Hematopoietic multipotent progenitor cell treated with erythropoietin and hydrocortisone succinate and interleukin-3 and kit ligand, for 15 days (in vitro differentiated cells): ENCODE measurements at regions not wholly inside any gene's neighbourhood (a gene's known extent, or its start where the extent isn't known, plus 50 kb on each side); places are given as distances from the start of the nearest gene placed in this dataset.

ENCODE experiments used
- DNase-seq: peaks from one replicate; pipeline ENCODE4 v3.0.0-alpha.2; 2015; ENCODE audit warnings: low spot score

DNA sequence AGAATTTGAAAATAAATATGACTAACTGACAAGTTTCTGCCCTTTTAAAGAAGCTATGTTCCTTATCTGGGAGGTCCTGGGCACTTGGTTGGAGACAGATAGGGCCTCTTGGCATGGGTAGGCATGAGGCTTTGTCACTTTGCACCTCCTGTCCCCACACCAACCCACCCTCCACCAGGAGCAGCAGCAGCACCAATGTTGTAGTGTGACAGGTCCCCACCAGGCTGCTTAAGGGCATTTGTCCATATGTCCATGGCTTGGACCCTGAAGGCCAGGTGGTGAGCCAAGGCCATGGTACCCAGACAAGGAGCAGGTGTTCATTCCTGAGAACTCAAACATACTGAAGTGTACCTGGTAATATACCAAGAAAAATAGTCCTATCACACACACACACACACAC, 629.1 kb downstream of the ACTR3B start:
- no peak for DNase-seq

GRCh38 chr7:153389261-153389660, 629.7 kb downstream of the ACTR3B start:
- DNase-seq = no peak

- no peak for DNase-seq
These were observed 631.4 kb downstream of the ACTR3B start for GRCh38 chr7:153390955-153391354.

GRCh38 chr7:153392726-153393125, 633.2 kb downstream of the ACTR3B start:
- no peak for DNase-seq

DNA sequence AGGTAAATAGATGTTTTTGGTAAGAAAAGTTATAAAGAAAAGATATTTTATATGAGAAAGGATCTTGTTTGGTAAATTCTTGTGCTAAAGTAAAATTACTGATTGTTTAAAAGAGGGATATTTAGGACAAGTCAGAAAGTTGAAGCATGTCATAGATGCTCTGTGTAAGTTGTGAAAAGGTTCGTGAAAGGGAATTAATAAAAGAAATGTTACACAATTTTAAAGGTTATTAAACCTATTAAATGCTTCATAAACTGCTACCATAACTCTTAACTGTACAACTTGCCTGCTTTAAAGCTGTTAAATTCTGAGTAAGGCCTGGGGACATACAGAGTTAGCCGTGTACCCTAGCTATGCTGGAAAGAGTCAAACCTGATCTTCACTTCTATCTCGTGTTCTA, 634.1 kb downstream of the ACTR3B start:
- no peak for DNase-seq

- DNase-seq = no peak
These were observed 636.9 kb downstream of the ACTR3B start for GRCh38 chr7:153396475-153396874.

GRCh38 chr7:153397459-153397858, 637.9 kb downstream of the ACTR3B start:
- DNase-seq = no peak

GRCh38 chr7:153397906-153398305, 638.4 kb downstream of the ACTR3B start:
- no peak for DNase-seq

GRCh38 chr7:153398370-153398769, 638.8 kb downstream of the ACTR3B start:
- DNase-seq = no peak

- no peak for DNase-seq
These were observed 639.4 kb downstream of the ACTR3B start for GRCh38 chr7:153398789-153399553.

- DNase-seq = no peak
These were observed 640.0 kb downstream of the ACTR3B start for GRCh38 chr7:153399554-153399940.

- no peak for DNase-seq
These were observed 641.4 kb downstream of the ACTR3B start for GRCh38 chr7:153400735-153401593.

GRCh38 chr7:153401795-153402720, 642.5 kb downstream of the ACTR3B start:
- no peak for DNase-seq

DNA sequence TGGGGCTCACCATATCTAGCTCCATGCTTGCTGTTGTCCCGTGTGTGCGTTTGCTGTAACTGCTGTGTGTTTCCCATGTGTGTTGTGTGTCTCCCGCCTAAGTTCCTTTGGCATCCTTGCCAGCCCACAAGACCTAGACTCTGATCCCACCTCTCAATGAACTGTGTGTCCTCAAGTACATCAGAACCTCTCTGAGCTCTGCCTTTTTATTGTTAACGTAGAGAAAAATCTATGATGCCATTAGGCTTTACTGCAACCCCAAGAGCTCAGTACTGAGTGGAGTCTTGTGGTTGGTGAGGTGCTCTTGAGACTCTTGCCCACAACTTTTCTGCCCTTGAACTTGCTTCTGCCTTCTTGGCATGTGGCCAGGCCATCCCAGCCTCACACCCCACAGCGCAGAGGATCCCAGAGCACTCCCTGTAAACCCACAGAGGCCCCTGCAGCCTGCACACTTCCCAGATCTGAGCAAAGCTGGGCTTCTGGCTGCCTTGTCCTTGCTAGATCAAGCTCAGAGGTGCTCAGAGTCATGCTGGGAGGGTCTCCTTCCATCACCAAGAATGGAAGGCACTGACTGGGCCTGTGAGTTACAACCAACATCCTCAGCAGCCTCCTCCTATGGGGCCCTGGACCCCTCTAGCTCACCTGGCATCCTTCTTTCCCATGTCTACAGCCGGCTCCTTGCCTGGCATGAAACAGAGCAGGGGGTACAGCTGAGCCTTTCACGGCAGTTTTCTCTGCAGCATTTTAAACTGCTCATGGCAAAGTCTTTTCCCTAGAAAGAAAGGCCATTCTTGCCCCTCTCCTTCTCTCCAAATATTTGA, 643.4 kb downstream of the ACTR3B start:
- no peak for DNase-seq

- DNase-seq = no peak
These were observed 644.6 kb downstream of the ACTR3B start for GRCh38 chr7:153404124-153404523.

DNA sequence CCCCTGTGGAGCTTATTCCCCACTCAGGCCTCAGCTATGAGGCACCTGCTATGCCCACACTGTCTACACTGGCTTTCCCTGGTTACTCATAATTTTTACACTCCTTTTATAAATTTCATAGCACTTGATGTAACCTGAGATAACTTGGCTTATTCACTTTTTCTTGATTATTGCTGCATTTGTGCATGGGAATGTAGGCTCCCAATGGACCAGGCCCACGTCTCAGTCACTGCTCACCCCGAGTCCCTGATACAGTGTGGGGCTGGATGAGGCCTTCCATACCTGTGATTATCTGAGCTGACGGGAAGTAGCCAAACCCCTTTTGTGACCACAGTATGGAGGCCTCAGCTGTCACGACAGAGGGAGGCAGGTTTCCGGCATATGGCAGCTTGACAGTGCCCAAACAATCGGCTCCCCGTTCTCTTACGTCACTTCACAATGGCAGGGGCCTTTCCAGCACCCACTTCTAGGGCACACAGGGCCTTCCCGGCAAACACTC, 645.3 kb downstream of the ACTR3B start:
- DNase-seq = no peak

DNA sequence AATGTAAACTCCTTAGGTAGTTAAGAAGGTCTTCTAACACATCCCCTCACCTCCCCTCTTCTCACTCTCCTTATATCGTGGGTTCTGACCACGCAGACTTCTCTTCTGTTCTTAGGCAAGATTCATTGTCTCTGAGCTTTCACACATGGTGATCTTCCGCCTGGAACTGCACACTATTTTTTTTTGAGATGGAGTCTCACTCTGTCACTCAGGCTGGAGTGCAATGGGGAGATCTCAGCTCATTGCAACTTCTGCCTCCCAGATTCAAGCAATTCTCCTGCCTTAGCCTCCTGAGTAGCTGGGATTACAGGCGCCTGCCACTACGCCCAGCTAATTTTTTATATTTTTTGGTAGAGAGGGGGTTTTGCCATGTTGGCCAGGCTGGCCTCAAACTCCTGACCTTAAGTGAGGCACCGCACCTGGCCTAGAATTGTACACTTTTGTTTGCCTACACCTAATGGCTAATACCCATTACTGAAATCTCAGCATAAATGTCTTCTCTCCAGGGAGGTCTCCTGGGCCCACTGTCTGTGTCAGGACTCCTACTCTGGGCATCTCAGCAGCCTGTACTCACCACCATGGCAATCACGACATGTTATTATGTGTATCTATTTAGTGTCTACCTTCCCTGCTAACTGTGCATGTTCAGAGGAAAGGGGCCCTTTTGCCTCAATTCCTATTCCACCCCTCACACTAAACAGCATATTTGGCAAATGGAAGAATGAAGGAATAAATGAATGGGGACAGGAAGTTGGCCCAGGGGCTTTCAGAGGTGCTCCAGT, 646.3 kb upstream of the DPP6 start:
- no peak for DNase-seq

DNA sequence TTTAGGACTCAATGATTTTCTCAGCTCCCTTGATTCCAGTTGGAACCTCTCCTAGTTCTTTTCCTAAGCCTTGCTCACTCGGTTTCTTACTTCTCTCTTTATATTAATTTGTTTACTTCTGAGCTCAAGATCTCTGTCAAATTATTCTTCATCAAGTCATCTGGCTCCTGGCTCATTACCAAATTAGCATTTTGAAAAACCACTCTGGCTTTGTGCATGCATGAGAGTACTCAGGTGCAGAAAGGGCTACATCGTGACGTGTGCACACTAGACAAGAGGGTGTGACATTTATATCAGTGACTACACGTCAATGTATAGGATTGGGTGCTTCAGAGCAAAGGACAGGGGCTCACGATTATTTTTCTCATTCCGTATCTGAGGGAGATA, 645.7 kb upstream of the DPP6 start:
- DNase-seq = no peak

DNA sequence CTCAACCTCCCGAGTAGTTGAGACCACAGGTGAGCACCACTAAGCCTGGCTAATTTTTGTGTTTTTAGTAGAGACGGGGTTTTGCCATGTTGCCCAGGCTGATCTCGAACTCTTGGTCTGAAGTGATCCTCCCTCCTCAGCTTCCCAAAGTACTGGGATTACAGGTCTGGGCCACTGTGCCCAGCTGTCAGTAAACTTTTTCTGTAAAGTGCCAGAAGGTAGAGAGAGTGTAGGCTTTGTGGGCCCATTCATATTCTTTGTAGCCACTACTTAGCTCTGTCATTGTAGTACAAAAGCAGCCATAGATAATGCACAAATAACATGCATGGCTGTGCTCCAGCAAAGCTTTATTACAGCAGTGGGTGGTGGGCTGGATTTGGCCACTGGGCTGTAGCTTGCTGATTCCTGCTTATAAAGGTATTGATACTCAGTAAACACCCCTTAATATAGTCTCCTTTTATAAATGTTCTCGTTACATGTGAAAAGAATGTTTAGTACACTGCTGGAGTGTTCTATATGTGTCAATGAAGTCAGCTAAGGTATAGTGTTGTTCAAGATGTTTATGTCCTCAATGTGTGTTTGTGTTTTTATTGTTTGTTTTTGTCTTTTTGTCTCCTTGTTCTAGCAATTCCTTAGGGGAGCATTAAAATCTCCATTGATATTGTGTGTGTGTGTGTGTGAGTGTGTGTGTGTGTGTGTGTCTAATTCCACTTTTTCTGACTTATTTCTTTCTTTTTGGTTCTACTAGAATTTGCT, 644.7 kb upstream of the DPP6 start:
- no peak for DNase-seq
